GM23248 (cell line): ENCODE measurements at regions not wholly inside any gene's neighbourhood (a gene's known extent, or its start where the extent isn't known, plus 50 kb on each side); places are given as distances from the start of the nearest gene placed in this dataset.

ENCODE experiments used
- DNase-seq: peaks from one replicate; pipeline ENCODE4 v3.0.0-alpha.2; 2015
- H2AFZ ChIP-seq: fragments of 200-600 bp; sonication (generic); 2 replicates; pipeline ENCODE4 v1.6.1; 2016; ENCODE audit warnings: antibody characterized with exemption
- H3F3A ChIP-seq: fragments of 200-600 bp; sonication (generic); 2 replicates; pipeline ENCODE4 v1.6.1; 2016; ENCODE audit warnings: mild to moderate bottlenecking, antibody characterized with exemption, mixed run types; ENCODE audit not compliant: insufficient read depth
- H3K27ac ChIP-seq: fragments of 200-600 bp; sonication (generic); 2 replicates; pipeline ENCODE4 v1.5.1; 2016; ENCODE audit warnings: mild to moderate bottlenecking
- H3K27me3 ChIP-seq: fragments of 200-600 bp; sonication (generic); replicated peaks from 2 replicates; pipeline ENCODE4 v1.6.1; 2016; ENCODE audit warnings: mild to moderate bottlenecking; ENCODE audit not compliant: insufficient read depth
- H3K36me3 ChIP-seq: fragments of 200-600 bp; sonication (generic); 2 replicates; pipeline ENCODE4 v1.6.1; 2016; ENCODE audit warnings: low read depth, mild to moderate bottlenecking
- H3K4me1 ChIP-seq: fragments of 200-600 bp; sonication (generic); 2 replicates; pipeline ENCODE4 v1.6.1; 2016; ENCODE audit warnings: mild to moderate bottlenecking; ENCODE audit not compliant: insufficient read depth
- H3K4me2 ChIP-seq: fragments of 200-600 bp; sonication (generic); one replicate; pipeline ENCODE4 v1.6.1; 2016; ENCODE audit warnings: mild to moderate bottlenecking; ENCODE audit not compliant: unreplicated experiment
- H3K4me3 ChIP-seq: fragments of 200-600 bp; sonication (generic); 2 replicates; pipeline ENCODE4 v1.5.1; 2016; ENCODE audit warnings: mild to moderate bottlenecking
- H3K79me2 ChIP-seq: fragments of 200-600 bp; sonication (generic); 2 replicates; pipeline ENCODE4 v1.6.1; 2016; ENCODE audit warnings: mild to moderate bottlenecking; ENCODE audit not compliant: insufficient read depth
- H3K9ac ChIP-seq: fragments of 200-600 bp; sonication (generic); 2 replicates; pipeline ENCODE4 v1.6.1; 2016; ENCODE audit warnings: mild to moderate bottlenecking
- H3K9me2 ChIP-seq: fragments of 200-600 bp; sonication (generic); 2 replicates; pipeline ENCODE4 v1.6.1; 2016; ENCODE audit warnings: mixed run types, mild to moderate bottlenecking, moderate library complexity; ENCODE audit not compliant: insufficient read depth
- H3K9me3 ChIP-seq: fragments of 200-600 bp; sonication (generic); one replicate; pipeline ENCODE4 v1.6.1; 2017; ENCODE audit warnings: low read depth
- H4K20me1 ChIP-seq: fragments of 200-600 bp; sonication (generic); 2 replicates; pipeline ENCODE4 v1.6.0; 2016; ENCODE audit not compliant: insufficient read depth
- EZH2 ChIP-seq: fragments of 200-600 bp; sonication (generic); IDR thresholded peaks from 2 replicates; pipeline ENCODE4 v1.6.1; 2018; ENCODE audit warnings: antibody characterized with exemption, mild to moderate bottlenecking; ENCODE audit not compliant: insufficient read depth, poor library complexity, severe bottlenecking
- EZH2phosphoT487 ChIP-seq: fragments of 200-600 bp; sonication (generic); IDR thresholded peaks from 2 replicates; pipeline ENCODE4 v1.6.1; 2018; ENCODE audit warnings: antibody characterized with exemption, moderate library complexity, mild to moderate bottlenecking, low read depth; ENCODE audit not compliant: insufficient read depth
- WGBS, 2 experiments: methylation state at CpG; one replicate each; pipeline ENCODE4 v1.1.6; 2015 to 2017; ENCODE audit warnings: low lambda C conversion rate in 2 of 2, low coverage in 1 of 2; ENCODE audit errors: missing lambda C conversion rate in 2 of 2; 5-methylcytosine and 5-hydroxymethylcytosine counted together
- in situ Hi-C: fragments of 300-500 bp; cut with MboI; formaldehyde crosslinking; loops from 2 replicates; pipeline ENCODE4 v1.15.0; 2020

DNA sequence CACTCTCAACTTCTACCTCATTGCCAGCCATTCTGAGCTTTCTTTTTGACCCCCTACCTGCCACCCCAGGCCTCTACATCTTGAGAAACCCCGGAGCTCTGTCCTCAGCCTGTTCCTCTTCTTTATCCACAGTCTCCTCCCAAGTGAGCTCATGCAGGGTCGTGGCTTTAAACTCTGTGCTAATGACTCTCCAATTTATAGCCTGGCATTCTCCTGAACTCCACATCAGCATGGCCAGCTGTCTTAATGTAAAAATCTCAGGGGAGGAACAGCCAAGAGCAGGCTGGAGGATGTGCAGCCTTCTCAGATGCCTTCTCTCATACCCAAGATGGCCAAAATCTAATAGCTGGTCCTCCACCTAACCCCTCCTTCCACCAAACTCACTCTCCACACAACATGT is 84.2 kb downstream of the CCDC185 start:
- Histone ChIP-seq H3K79me2 (no peaks in the 10 kb centered on the region), H3K36me3 (no peaks in the 10 kb centered on the region), H2AFZ (no peak overlapping the region), H3F3A (no peaks in the 10 kb centered on the region), H3K27me3 (peaks cover 30% of the 10 kb centered on the region), H3K4me3 (no peak overlapping the region), H3K9ac (no peak overlapping the region), H3K9me3 (no peaks in the 10 kb centered on the region), H3K4me1 (no peaks in the 10 kb centered on the region), H3K4me2 (no peak overlapping the region), H3K9me2 (no peaks in the 10 kb centered on the region), H4K20me1 (no peaks in the 10 kb centered on the region), H3K27ac (no peak overlapping the region)
- TF ChIP-seq EZH2phosphoT487 (no peak), EZH2 (no peak)
- in situ Hi-C loops, result no loop called here
- WGBS, 2 experiments, result 17 to 23% methylated on average over 2 of the region's 2 CpGs
- DNase-seq, result no peak

DNA sequence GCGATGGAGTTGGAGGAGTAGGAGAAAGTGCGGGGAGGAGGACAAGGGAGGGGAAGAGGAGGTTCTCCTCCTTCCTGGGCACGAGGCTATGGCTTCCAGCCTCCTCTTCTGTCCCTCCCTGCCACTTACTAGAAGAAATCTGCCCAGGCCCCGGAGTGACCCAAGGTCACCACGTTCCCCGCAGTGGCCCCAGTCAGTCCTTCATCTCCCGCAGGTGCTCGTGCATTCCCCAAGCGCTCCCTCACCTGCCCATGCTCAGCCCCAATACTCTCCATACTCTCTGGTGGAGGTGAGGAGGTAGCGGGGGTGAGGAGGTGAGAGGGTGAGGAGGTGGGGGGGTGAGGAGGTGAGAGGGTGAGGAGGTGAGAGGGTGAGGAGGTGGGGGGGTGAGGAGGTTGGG is 85.4 kb downstream of the CCDC185 start:
- Histone ChIP-seq H3K36me3 (no peaks in the 10 kb centered on the region), H3K4me2 (no peak overlapping the region), H3K4me3 (no peak overlapping the region), H3F3A (no peaks in the 10 kb centered on the region), H3K79me2 (no peaks in the 10 kb centered on the region), H3K9me3 (no peaks in the 10 kb centered on the region), H3K9ac (no peak overlapping the region), H3K4me1 (no peaks in the 10 kb centered on the region), H3K27me3 (peaks cover 30% of the 10 kb centered on the region), H4K20me1 (no peaks in the 10 kb centered on the region), H3K27ac (no peak overlapping the region), H2AFZ (no peak overlapping the region), H3K9me2 (no peaks in the 10 kb centered on the region)
- DNase-seq, result no peak
- TF ChIP-seq EZH2phosphoT487 (no peak), EZH2 (no peak)
- 79 to 83% methylated on average over 7 to 10 of the region's 10 CpGs for WGBS, 2 experiments
- in situ Hi-C loops, result no loop called here

DNA sequence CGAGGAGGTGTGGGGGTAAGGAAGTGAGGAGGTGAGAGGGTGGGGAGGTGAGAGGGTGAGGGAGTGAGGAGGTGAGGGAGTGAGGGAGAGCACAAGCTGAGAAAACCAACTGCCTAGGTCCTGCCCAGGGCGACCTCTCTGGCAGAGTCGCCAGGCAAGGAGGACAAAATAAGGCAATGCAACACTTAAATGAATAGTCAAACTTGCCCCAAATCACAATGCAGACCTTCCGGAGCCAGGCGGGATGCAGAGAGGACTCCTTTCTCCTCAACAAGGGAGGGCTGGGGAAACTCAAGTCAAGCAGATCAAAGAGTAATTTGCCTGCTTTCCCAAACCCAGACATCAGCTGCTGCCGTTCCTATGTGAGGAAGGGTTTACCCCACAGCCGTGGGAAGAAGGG is 86.0 kb downstream of the CCDC185 start:
- Histone ChIP-seq H3K27ac (no peak overlapping the region), H3K4me3 (no peak overlapping the region), H3K9ac (no peak overlapping the region), H3K9me3 (no peaks in the 10 kb centered on the region), H2AFZ (no peak overlapping the region), H3K27me3 (peaks cover 30% of the 10 kb centered on the region), H4K20me1 (no peaks in the 10 kb centered on the region), H3K4me1 (no peaks in the 10 kb centered on the region), H3K4me2 (no peak overlapping the region), H3F3A (no peaks in the 10 kb centered on the region), H3K9me2 (no peaks in the 10 kb centered on the region), H3K79me2 (no peaks in the 10 kb centered on the region), H3K36me3 (no peaks in the 10 kb centered on the region)
- no peak for TF ChIP-seq EZH2phosphoT487
- TF ChIP-seq EZH2, result no peak
- 55% methylated on average over 6 to 7 of the region's 7 CpGs for WGBS, 2 experiments
- in situ Hi-C loops, result no loop called here
- DNase-seq, result no peak

DNA sequence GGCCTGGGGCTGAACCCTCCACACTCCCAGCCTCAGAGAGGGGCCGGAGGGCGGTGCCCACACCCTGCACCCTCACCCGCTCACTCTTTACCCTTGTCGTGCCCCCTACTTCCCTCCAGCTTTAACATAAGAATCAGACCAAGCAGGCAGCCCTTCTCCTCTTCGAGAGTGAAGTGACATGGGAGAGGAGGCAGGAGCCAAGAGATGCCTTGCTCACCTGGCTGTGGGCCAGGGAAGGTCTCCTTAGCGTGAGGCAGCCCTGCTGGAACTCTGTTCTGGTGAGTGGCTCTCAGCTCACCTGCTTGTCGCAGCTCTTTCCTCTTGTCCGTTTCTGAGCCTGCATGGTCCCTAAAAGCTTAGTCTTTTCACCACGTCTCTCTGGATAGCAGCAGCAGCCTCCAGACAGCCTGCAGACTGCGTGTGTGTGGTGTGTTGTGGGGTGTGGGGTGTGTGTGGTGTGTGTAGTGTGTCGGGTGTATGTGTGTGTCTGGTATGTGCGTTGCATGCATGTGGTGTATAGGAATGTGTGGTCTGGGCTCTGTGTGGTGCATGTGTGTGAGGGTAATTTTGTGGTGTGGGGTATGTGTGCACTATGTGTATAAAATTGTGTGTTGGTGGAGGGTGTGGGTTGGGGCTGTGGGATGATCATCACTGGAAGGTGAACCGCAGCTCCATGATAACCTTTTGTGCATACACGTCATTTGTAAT is 86.7 kb downstream of the CCDC185 start:
- no peak overlapping the region for H3K27ac ChIP-seq
- no peaks in the 10 kb centered on the region for H3F3A ChIP-seq
- H3K9me3 ChIP-seq, result no peaks in the 10 kb centered on the region
- H3K9me2 ChIP-seq, result no peaks in the 10 kb centered on the region
- no peak overlapping the region for H3K4me2 ChIP-seq
- no peak for TF ChIP-seq EZH2
- no peak for TF ChIP-seq EZH2phosphoT487
- no peak overlapping the region for H2AFZ ChIP-seq
- H3K4me1 ChIP-seq, result no peaks in the 10 kb centered on the region
- H4K20me1 ChIP-seq, result no peaks in the 10 kb centered on the region
- peaks cover 31% of the 10 kb centered on the region for H3K27me3 ChIP-seq
- WGBS, 2 experiments, result 42 to 47% methylated on average over 14 of the region's 14 CpGs
- no peak overlapping the region for H3K4me3 ChIP-seq
- no peaks in the 10 kb centered on the region for H3K36me3 ChIP-seq
- DNase-seq, result peak; percentile 24
- in situ Hi-C loops, result no loop called here
- no peaks in the 10 kb centered on the region for H3K79me2 ChIP-seq
- no peak overlapping the region for H3K9ac ChIP-seq

DNA sequence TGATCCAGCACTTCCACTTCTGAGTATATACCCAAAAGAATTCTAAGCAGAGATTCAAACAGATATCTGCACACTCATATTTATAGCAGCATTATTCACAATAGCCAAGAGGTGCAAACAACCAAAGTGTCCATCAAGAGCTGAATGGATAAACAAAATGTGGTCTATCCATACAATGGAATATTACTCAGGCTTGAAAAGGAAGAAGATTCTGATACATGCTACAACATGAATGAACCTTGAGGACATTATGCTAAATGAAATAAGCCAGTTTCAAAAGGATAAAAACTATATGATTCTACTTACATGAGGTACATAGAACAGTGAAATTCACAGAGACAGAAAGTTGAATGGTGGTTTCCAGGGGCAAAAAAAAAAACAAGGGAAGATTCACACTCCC is 88.9 kb downstream of the CCDC185 start:
- H3K9me3 ChIP-seq, result no peaks in the 10 kb centered on the region
- H3K27ac ChIP-seq, result no peak overlapping the region
- H2AFZ ChIP-seq, result no peak overlapping the region
- no peaks in the 10 kb centered on the region for H3F3A ChIP-seq
- TF ChIP-seq EZH2 (no peak), EZH2phosphoT487 (no peak)
- H3K4me1 ChIP-seq, result no peaks in the 10 kb centered on the region
- no peaks in the 10 kb centered on the region for H3K36me3 ChIP-seq
- no peak overlapping the region for H3K9ac ChIP-seq
- no peaks in the 10 kb centered on the region for H4K20me1 ChIP-seq
- H3K79me2 ChIP-seq, result no peaks in the 10 kb centered on the region
- no peaks in the 10 kb centered on the region for H3K9me2 ChIP-seq
- no peak overlapping the region for H3K4me3 ChIP-seq
- in situ Hi-C loops, result no loop called here
- no peak for DNase-seq
- peaks cover 28% of the 10 kb centered on the region for H3K27me3 ChIP-seq
- no peak overlapping the region for H3K4me2 ChIP-seq
